HG02970 (cell line): ENCODE measurements at regions not wholly inside any gene's neighbourhood (a gene's known extent, or its start where the extent isn't known, plus 50 kb on each side); places are given as distances from the start of the nearest gene placed in this dataset.
"Not testable (repeated sequence)": the region's sequence is repeated elsewhere in the genome, so short reads cannot be mapped to it uniquely, and the experiment has no call there.

Experiments used
- ATAC-seq: cut with Tn5 transposase; IDR thresholded peaks from one replicate; pipeline ENCODE4 v1.9.1; 2021; ENCODE audit warnings: mild to moderate bottlenecking, moderate library complexity, moderate number of reproducible peaks; ENCODE audit not compliant: unreplicated experiment, low FRiP score

- ATAC-seq = no peak
Observed at GRCh38 chr4:19033816-19034733, 1012.5 kb upstream of the LCORL start.

GRCh38 chr4:19030536-19030935 is 1009.0 kb upstream of the LCORL start:
- no peak for ATAC-seq

GRCh38 chr4:19030048-19030447 is 1008.5 kb upstream of the LCORL start:
- ATAC-seq = no peak

GRCh38 chr4:19026281-19026680 is 1004.7 kb upstream of the LCORL start:
- no peak for ATAC-seq

- no peak for ATAC-seq
Observed at GRCh38 chr4:19025031-19025430, 1003.5 kb upstream of the LCORL start.

- ATAC-seq = no peak
Observed at GRCh38 chr4:19024047-19024446, 1002.5 kb upstream of the LCORL start.

GRCh38 chr4:19021617-19022016 is 1000.1 kb upstream of the LCORL start:
- ATAC-seq = no peak

- not testable (repeated sequence) for ATAC-seq
Observed at GRCh38 chr4:19016550-19016949, 995.0 kb upstream of the LCORL start.

- ATAC-seq = no peak
Observed at GRCh38 chr4:19014594-19014993, 993.0 kb upstream of the LCORL start.

- no peak for ATAC-seq
Observed at GRCh38 chr4:19010761-19011160, 989.2 kb upstream of the LCORL start.

GRCh38 chr4:19009881-19010280 is 988.3 kb upstream of the LCORL start:
- ATAC-seq = no peak

GRCh38 chr4:19005211-19005610 is 983.7 kb upstream of the LCORL start:
- ATAC-seq = no peak

- no peak for ATAC-seq
Observed at GRCh38 chr4:19002170-19002569, 980.6 kb upstream of the LCORL start.

GRCh38 chr4:18999595-18999994 is 978.0 kb upstream of the LCORL start:
- no peak for ATAC-seq

- no peak for ATAC-seq
Observed at GRCh38 chr4:18981234-18981615, 959.7 kb upstream of the LCORL start.

GRCh38 chr4:18980516-18981233 is 959.1 kb upstream of the LCORL start:
- ATAC-seq = no peak

GRCh38 chr4:18976884-18977283 is 955.3 kb upstream of the LCORL start:
- no peak for ATAC-seq

GRCh38 chr4:18975916-18976808 is 954.6 kb upstream of the LCORL start:
- ATAC-seq = no peak

GRCh38 chr4:18973296-18973695 is 951.7 kb upstream of the LCORL start:
- no peak for ATAC-seq

GRCh38 chr4:18961879-18962278 is 940.3 kb upstream of the LCORL start:
- ATAC-seq = no peak

GRCh38 chr4:18961266-18961665 is 939.7 kb upstream of the LCORL start:
- no peak for ATAC-seq
